Stimulated activated naive CD8-positive, alpha-beta T cell treated with anti-CD3 and anti-CD28 coated beads, Interleukin-15, amount 100 ng/mL, for 72 hours (primary cell): ENCODE measurements at regions not wholly inside any gene's neighbourhood (a gene's known extent, or its start where the extent isn't known, plus 50 kb on each side); places are given as distances from the start of the nearest gene placed in this dataset.
A peak's percentile ranks its signal among the peaks of the same experiment; 100 is the strongest.

Experiments
- ATAC-seq: fragments of 150-1000 bp; cut with Tn5 transposase; 2 replicates; pipeline ENCODE4 v1.10.0; 2021; ENCODE audit warnings: mild to moderate bottlenecking, moderate library complexity
- DNase-seq, 2 donors: peaks; one replicate each; pipeline ENCODE4 v3.0.0; 2021 to 2022
- H3K27ac Mint-ChIP-seq, 2 donors: one replicate each; pipeline ENCODE4 v1.8.0; 2022; ENCODE audit warnings: mild to moderate bottlenecking in 2 of 2, mixed read lengths in 2 of 2, moderate library complexity in 2 of 2
- H3K27me3 Mint-ChIP-seq: one replicate; pipeline ENCODE4 v1.8.0; 2022; ENCODE audit warnings: mixed read lengths
- H3K4me1 Mint-ChIP-seq: one replicate; pipeline ENCODE4 v1.8.0; 2022; ENCODE audit warnings: mild to moderate bottlenecking, mixed read lengths
- H3K4me3 Mint-ChIP-seq, 2 donors: one replicate each; pipeline ENCODE4 v1.8.0; 2022; ENCODE audit warnings: mild to moderate bottlenecking in 2 of 2, mixed read lengths in 2 of 2, moderate library complexity in 1 of 2
- H3K9me3 Mint-ChIP-seq, 2 donors: one replicate each; pipeline ENCODE4 v1.8.0; 2022; ENCODE audit warnings: mixed read lengths in 2 of 2

- ATAC-seq (peak; percentile 34), DNase-seq (no peak)
- no peaks in the 10 kb centered on the region for H3K9me3 Mint-ChIP-seq
- H3K27ac Mint-ChIP-seq, result peak overlapping the region in 1 of 2 donors; percentile 84
- no peaks in the 10 kb centered on the region for H3K4me1 Mint-ChIP-seq
- H3K4me3 Mint-ChIP-seq, result no peak overlapping the region
- peaks cover 21% of the 10 kb centered on the region for H3K27me3 Mint-ChIP-seq
Observed at GRCh38 chr15:101541501-101542292, 52.2 kb upstream of the PCSK6 start.

GRCh38 chr15:101540480-101541239, 51.2 kb upstream of the PCSK6 start:
- peaks cover 19% of the 10 kb centered on the region for H3K27me3 Mint-ChIP-seq
- no peak overlapping the region for H3K4me3 Mint-ChIP-seq
- no peak overlapping the region for H3K27ac Mint-ChIP-seq
- ATAC-seq, result no peak
- no peak for DNase-seq
- H3K4me1 Mint-ChIP-seq, result no peaks in the 10 kb centered on the region
- no peaks in the 10 kb centered on the region for H3K9me3 Mint-ChIP-seq

DNA sequence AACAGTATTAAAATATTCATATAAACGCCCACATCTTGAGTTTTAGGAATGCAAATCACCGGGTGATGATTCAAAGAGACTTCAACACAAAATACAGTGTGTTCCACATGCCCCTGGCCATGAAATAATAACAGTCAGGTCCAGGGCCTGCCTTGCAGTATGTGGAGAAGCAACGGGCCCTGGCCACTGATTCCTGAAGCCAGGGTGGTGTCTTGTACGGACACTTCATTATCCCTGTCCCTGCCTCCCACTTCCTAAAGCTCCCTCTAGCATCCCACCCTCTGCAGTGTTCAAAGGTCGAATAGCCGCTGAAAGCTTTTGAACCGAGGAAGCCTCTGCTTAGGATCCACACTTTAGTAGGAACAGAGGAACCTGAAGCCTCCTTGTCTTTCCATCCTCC, 50.4 kb upstream of the PCSK6 start:
- ATAC-seq, result no peak
- H3K4me1 Mint-ChIP-seq, result no peaks in the 10 kb centered on the region
- H3K27me3 Mint-ChIP-seq, result peaks cover 20% of the 10 kb centered on the region
- H3K27ac Mint-ChIP-seq, result no peak overlapping the region
- H3K4me3 Mint-ChIP-seq, result no peak overlapping the region
- DNase-seq, result no peak
- H3K9me3 Mint-ChIP-seq, result no peaks in the 10 kb centered on the region

- Mint-ChIP-seq H3K4me1 (no peaks in the 10 kb centered on the region), H3K27ac (no peak overlapping the region), H3K27me3 (peaks cover 20% of the 10 kb centered on the region), H3K4me3 (no peak overlapping the region), H3K9me3 (no peaks in the 10 kb centered on the region)
- DNase-seq, result no peak
- no peak for ATAC-seq
Observed at GRCh38 chr15:101539492-101539891, 50.0 kb upstream of the PCSK6 start.
